AG20443 (cell line): ENCODE measurements at regions not wholly inside any gene's neighbourhood (a gene's known extent, or its start where the extent isn't known, plus 50 kb on each side); places are given as distances from the start of the nearest gene placed in this dataset.
A peak's percentile ranks its signal among the peaks of the same experiment; 100 is the strongest.

Experiments
- DNase-seq: peaks from one replicate; pipeline ENCODE4 v3.0.0; 2012; ENCODE audit warnings: low spot score, mixed read lengths

DNA sequence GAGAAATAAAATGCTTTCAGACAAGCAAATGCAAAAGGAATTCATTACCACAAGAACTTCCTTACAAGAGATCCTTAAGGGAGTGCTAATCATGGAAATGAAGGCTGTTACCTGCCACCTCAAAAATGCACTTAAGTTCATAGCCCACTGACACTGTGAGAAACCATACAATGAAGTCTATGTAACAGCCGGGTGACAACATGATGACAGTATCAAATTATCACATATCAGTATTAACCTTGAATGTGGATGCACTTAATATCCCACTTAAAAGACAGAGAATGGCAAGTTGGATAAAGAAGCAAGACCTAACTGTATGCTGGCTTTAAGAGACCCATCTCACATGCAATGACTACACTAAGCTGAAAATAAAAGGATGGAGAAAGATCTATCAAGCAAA, 403.4 kb upstream of the MC4R start:
- no peak for DNase-seq

DNA sequence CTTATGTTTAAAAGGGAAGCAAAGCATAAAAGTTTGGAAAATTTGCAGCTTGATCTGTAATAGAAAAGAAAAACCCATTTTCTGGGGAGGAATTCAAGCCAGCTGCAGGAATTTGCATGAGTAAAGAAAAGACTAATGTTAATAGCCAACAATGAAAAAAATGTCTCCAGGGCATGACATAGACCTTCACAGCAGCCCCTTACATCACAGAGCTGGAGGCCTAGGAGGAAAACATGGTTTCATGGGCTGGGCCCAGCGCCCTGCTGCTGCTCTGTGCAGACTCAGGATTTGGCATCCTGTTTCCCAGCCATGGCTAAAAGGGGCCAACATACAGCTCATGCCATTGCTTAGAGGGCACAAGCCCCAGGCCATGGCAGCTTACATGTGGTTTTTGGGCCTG, 411.6 kb upstream of the MC4R start:
- DNase-seq = no peak

DNA sequence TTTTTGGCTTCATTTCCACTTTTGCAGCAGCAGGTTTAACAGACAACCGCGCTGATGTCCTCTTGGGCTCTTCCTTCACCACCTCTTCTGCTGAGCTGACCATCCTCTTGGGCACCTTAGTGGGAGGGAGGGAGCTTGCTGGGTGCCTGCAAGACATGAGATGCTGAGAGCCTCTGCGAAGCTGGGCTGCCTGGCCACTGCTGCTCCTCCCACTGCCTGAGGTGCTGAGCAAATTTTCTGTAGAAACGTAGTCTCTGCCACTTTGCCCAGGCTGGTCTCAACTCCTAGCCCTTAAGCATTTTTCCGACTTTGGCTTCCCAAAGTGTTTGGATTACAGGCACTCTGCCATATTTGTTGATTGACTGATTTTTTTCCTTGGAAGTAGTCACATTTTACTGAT, 422.2 kb upstream of the MC4R start:
- DNase-seq = no peak

DNA sequence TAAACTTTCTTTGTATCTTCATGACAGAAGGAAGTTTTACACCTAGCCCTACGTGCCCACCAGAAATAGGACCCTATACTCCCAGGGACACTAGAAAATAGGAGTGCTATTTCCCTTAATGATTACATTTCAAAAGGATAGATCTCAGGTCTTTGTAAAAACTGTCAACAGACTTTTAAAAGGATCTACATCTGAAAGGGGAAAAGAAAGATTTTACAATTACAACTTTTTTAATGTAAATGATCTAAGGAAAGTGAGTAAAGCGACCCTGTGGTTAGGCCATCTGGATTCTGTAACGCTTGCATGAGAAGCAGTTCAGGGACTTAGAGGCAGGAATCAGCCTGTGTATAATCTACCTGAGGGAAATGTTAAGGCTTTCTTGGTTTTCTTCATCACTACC, 431.8 kb upstream of the MC4R start:
- DNase-seq = no peak

DNA sequence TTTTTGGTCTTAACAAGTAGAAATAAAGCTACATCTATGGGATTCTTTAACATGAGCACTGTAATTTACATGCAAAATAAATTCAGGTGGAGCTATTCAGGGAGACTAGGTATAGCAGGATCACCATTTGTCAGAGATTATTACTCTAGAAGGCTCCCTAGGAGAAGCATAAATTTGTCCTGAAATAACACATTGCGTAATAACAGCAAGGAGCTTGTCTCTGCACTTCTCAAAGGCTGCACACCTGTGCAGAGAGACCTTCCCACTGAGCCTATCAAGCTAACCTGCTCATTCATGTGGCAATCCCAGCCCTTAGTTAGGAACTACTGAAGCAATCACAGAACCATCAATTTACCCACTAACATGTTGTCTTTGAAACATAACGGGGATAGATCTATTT, 437.4 kb upstream of the MC4R start:
- DNase-seq = no peak

DNA sequence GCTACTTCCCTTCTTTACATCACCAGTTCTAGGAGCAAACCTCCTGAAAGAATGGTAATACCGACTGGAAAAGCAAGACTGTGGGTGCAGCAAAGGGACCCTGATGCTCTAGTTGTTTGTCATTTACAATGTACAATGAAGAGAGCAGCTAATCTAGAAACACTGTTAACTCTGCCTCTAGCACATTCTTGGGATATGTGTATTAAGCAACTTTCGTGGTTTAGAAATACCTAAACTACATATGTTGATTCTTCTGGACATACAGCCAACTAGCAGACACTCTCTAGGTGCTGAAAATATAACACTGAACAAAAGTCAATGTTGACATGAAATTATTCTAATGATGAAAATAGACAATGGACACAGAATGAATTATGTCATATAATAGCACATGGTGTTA, 440.3 kb upstream of the MC4R start:
- DNase-seq = no peak

DNA sequence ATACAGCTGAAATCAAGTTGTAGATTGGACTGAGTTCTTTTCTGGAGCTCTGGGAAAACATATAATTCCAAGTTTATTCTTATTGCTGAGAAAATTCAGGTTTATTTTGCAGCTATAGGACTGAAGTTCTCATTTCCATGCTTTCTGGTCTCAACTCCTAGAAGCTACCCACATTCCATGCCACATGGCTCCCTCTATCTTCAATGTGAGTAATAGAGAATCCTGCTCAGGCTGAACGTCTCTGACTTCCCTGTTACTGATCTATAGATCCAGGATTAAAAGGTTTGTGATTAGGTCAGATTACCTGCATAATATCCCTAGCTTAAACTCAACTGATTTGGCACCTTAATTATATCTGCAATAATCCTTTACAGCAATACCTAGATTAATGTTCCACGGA, 453.8 kb upstream of the MC4R start:
- DNase-seq = no peak

DNA sequence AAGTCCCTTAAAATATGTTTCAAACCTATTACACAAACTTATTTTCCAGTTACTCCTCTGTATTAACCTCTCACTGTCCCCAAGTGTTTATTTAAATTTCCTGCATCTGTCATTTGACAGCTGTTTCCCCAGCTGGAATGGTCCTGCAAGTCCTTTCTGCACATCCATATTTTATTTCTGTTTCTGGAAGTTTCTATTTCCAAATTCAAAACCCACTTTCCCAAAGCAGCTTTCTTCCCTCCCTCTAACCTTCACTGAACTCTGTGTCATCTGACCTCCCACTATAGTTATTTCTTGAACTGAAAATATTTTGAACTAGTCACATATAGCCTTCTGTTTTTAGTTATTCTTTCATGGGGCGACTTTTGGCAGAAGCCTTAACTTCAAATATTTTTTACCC, 459.4 kb upstream of the MC4R start:
- DNase-seq = no peak

DNA sequence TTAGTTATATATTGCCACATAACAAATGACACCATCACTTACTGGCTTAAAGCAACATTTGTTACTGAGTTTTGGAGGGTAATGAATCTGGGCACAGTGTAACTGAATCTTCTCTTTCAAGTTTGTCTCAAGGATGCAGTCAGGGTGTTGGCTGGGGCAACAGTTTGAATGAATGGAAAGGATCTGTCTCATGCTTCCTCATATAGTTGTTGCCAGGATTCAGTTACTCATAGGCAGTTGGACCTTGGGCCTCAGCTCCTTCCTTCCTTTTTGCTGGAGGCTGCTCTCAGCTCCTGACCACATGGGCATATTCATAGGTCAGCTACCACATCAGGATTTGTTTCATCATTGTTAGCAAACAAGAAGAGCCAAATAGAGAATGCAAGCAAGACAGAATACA, 466.1 kb upstream of the MC4R start:
- DNase-seq = no peak

DNA sequence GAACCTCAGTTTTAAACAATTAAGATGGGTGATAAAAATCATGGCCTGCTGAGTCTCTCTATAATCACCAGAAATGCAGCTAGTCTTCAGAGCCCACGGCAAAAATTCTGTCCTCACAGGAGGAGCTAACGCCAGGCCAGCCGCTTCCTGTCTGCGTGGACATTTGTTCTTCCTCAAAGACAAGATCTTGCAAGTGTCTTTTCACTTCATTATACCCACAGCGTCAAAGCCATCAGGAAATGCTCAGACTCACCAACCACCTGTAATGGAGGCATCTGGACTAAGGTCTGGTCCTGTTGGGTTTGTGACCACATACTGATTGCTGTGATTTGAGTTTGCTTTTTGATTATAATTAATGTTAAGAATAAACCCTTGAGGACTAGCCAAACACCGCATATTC, 473.8 kb upstream of the MC4R start:
- DNase-seq = no peak

DNA sequence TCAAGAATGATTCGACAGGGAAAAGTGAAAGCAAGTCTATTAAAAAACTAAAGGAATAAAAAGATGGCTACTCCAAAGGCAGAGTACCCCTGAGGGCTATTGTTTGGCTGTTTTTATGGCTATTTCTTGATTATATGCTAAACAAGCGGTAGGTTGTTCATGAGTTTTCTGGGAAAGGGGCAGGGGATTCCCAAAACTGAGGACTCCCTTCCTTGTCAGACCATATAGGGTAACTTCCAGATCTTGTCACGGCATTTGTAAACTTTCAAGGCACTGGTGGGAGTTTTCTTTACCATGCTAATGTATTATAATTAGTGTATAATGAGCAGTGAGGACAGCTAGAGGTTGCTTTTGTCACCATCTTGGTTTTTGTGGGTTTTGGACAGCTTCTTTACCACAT, 474.9 kb upstream of the MC4R start:
- DNase-seq = no peak

DNA sequence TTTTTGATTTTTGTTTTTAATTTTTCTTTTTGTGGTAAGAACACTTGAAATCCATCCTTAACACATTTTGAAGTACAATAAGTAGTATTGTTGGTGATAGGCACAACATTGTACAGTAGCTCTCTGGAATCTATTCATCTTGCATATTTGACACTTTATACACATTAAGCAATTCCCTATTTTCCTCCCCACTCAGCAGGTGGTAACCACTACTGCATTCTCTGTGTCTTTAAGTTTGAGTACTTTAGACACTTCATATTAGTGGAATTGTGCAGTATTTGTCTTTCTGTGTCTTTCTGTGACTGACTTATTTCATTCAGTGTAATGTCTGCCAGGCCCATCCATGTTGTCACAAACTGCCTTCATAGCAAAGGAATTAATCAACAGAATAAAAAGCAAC, 471.7 kb upstream of the CDH20 start:
- no peak for DNase-seq

DNA sequence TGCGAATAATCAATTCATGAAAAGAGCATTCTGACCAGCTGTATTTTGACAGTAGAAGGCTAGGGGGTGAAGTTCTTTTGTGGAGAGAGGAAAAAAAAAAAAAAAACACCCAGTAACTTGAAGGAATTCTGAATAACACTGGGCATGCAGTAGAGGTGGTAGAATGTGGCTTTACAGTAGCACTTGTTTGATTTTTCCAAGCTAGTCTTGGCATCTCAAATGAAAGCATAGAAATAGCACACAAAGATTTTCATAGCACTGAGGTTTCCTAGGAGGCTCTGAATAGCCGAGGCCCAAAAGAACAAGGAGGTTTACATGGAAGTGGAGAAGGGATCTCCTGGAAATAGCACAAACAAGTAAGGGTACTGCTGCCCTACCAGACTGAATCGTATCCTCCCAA, 470.2 kb upstream of the CDH20 start:
- DNase-seq = no peak

DNA sequence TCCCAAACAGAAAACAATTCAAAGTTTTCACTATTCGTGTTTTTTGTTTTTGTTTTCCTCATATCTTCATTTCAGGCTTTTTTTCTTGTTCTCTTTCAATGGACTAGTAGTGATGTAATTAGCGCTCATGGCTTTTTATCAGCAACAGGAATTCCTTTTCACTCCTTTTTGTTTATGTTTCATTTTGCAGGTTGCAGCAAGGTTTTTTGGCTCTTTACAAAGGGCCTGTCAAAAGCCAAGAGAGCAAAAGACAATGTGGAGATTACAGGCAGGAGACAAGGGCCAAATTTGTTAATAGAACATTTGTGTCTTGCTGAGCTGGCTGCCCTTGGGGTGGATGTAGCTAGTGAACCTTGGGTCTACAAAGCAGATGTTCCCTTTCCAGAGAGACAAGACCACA, 467.4 kb upstream of the CDH20 start:
- DNase-seq = no peak

DNA sequence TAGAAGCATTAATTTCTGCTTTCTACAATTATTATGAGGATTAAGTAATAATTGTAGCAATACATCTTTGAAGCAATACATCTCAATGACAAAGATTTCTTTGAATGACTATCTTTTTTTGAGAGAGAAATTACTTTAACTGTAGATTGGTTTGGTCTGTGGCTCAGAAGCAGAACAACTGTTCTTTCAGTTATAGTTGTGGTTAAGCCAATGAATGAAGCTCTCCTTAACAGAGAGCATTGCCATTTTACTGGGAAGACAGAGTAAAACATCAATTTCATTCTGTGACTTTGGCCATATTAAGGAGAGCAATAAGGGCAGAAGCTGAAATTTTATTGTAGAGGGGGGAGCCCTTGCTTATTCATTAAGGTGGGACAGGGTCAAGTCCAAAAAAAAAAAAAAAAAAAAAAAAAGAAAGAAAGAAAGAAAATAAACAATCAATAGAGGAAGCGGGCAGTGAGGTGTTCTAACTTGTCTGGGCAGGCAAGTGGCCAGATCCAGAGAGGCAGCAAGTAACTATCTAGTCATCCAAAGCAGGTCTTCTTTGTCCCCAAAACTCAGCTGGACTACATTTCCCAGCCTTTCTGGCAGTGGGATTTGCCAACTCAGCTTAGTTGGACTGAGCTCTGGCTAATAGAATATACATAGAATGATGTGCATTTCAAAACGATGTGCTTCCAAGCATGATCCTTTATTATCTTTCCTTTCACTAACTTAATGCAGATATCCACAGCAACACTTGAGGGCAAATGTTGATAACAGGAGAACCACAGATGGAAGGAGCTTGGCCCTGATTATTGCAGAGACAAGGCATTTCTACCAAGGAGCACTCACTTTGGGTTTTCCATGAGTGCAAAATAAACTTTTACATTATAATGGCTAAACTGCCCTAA, 462.7 kb upstream of the CDH20 start:
- no peak for DNase-seq

DNA sequence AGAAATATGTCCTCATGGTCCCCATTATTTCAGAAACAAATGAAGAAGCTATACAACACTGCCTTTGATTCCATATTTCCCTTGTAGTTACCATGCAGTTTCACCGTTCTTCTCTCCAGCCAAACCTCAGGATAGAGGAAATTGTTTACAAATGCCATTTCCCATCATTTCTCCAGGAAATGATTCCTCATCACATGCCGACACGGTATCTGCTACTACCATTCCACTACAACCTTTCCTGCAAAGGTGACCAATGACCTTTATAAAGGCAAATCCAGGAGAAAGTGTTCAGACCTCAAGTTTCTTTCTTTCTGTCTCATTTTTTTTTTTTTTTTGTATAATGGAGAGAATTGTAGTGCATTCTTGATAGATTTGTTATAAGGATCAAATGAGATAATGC, 460.8 kb upstream of the CDH20 start:
- DNase-seq = no peak

DNA sequence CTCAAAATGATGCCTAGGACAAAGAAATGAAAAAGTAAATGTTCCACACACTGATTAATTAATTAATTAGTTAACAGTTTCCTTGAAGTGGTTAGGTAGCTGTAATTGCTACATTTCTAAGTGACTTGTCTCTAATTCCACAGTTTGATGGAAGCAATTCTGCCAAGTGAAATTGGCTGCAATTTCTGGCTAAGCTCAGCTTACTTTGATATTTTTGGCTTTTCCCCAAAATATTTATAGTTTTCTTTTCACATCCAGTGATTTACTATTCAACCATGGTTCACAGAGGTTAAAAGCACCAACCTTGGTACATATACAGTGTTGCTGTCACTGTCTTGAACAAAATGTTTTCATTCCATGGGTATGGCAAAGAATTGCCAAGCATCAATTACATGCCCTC, 459.5 kb upstream of the CDH20 start:
- no peak for DNase-seq

DNA sequence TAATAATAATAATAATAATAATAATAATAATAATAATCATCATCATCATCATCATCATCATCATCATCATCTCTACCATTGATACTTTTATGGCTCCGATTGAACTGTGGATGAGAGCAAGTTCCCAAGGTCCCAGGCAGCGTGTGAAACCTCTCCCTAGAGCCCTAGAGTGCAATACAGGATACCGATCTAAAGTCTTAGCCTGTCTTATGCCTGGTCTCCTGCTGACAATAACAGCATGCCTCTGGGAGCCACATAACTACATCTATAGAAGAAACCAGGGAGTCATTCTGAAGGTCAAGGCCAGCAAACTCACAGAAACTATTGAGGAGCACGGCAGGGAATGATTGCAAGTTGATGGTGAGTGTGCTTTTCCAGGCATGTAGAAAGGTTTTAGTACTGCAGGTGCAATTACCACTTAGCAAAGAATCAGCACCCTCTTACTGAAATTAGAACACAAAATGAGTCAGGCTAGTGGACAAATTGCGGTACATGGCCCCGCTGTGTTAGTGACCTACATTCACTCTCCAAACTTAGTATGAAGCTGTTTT, 457.2 kb upstream of the CDH20 start:
- no peak for DNase-seq

DNA sequence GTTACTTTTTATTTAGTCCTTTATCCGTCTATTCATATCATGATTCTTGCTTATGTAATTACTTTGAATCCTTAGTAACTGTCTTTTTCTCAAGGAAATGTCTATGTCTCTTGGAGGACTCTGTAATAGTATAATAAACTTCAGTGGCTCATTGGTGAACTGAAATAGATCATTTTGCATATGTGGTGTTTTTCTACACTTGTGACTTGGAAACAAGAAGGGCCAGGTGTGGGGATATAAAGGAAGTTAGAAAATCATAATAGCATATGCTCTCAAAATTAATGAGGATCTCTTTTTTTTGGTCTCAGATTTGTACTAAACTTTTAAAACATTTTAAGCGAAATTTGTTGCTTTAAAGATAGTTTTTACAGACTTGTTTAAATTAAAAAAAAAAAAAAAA, 453.0 kb upstream of the CDH20 start:
- DNase-seq = no peak

DNA sequence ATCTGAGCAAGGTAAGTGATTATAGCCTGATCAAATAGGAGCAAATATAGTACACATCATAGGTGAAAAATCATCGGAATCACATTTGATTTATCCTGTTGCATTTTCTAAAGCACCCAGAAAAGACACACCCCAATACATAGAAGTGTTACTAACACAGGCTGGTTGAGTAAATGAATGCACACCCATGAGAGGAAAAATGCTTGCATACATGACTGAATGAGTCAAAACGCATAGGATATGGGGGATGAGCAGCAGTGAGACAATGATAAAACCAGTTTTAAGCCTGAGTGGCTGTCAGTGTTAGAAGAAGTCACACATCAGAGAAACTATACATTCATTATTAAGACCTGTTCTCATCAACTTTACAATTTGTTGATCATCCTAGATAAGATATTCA, 449.6 kb upstream of the CDH20 start:
- no peak for DNase-seq

DNA sequence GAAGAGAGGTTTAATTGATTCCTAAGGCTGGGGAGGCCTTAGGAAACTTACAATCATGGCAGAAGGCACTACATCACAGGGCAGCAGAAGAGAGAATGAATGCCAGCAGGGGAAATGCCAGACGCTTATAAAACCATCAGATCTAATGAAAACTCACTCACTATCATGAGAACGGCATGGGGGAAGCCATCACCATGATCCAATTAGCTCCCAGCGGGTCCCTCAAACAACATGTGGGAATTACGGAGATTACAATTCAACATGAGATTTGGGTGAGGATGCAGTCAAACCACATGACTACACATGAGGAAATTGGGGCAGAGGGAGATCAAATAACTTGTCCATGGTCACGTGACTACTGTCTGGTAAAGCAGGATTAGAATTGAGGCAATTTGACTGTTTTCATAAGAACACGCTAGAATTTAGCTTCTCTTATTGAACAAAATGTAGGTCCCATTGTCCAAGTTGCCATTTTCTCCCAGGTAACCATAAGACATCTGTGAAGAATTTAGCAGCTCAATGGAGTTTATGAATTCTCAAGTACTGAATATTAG, 445.1 kb upstream of the CDH20 start:
- DNase-seq = no peak

DNA sequence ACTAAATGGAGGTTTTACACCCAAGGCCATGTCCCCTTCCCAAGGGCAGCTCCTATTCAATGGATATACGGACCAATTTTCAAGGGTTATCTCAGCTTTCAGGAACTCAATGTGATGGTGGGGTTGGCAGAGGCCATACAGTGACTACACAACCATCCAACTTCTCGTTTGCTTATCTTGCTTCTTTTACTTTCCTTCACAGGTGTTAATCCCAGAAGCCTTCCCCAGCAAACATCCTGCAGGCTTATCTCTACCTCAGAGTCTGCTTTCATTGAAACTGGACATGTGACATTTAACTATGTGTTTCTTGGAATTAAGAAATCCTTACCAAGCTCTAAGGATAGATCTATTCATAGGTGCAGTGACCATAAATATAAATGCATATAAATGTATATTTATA, 443.8 kb upstream of the CDH20 start:
- no peak for DNase-seq

DNA sequence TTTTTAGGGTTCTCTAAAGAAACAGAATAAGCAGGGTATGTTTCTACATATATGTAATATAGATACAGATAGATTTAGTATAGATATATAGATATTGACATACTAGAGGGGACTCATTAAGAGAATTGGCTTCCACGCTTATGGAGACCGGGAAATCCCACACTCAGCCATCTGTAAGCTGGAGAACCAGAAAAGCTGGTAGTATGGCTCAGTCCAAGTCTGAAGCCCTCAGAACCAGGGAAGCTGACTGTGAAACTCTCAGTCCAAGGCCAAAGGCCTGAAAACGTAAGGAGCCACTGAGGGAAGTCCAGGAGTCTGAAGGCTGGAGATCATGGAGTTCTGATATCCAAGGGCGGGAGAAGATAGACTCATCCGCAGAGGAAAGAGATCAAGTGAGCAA, 441.3 kb upstream of the CDH20 start:
- no peak for DNase-seq

DNA sequence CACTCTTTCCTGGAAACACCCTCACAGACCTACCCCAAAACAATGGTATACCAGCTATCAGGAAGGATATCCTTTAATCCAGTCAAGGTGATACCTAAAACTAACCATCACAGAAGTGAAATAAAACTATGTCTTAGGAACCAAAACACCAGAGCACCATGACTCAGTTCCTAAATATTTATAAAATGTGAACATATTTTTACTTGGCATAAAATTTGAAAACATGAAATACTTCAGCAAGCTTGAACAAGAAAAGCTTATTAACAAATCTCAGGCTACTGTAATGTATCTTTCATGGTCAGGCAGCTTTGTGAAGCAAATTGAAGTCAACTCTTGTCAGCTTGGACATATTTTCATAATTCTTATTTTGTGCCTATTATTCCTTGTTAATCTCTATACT, 440.8 kb upstream of the CDH20 start:
- peak; percentile 10 for DNase-seq
